GM18499 (cell line): ENCODE measurements at regions not wholly inside any gene's neighbourhood (a gene's known extent, or its start where the extent isn't known, plus 50 kb on each side); places are given as distances from the start of the nearest gene placed in this dataset.

ENCODE experiments used
- ATAC-seq: cut with Tn5 transposase; IDR thresholded peaks from one replicate; pipeline ENCODE4 v1.9.1; 2021; ENCODE audit warnings: moderate number of reproducible peaks; ENCODE audit not compliant: insufficient read depth, unreplicated experiment

DNA sequence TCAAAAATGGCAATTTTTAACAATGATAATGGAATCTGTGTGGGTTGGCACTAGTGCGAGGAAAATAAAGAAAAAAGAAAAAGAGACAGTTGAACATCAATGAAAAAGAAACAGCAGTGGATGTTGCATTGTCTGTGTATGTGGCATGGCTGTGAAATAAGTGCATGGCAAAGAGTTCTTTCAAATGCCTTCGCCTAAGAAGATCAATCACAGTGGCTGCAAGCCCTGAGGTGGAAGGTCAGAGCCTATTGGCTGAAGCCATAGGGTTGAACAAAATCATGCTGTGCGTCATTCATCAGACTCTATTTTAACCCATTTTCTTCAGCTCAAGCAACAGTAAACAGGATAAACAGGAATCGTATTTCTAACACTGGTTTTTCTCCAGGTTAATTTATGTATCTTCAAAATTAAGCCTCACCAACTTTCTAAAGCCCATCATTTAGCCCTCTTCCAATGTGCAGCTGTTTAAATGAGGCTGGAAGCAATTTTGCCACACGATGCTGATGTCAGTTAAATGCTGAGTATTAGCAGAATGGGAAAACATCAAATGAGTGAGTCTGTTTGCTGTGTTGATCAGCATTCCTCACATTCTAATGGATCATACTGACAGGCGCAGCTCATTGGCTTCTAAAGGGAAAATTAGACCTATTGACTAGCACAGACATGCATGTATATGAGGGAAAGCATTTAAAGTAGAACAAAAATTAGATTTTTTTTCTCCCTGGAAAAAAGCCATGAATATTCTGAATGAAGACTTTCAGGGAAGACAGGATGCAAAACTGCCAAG, 955.9 kb upstream of the EYS start:
- no peak for ATAC-seq

DNA sequence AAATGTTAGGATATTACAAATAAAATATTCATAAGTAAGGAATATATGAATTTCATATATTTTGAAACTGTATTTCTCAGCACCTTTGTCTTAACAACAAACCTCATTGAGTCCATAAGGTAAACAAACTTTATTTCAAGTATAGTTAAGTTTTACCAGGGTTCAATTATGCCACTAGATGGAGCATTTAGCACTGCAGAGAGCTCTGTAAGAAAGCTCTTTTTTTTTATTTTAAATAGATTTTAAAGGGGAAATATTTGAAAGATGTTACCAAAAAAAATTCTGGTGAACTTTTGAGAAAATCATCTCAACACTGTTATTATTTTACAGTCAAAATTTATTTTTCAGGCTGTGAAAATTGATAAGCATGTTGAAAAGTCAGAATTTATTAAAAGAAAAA, 955.2 kb upstream of the EYS start:
- ATAC-seq, result no peak

DNA sequence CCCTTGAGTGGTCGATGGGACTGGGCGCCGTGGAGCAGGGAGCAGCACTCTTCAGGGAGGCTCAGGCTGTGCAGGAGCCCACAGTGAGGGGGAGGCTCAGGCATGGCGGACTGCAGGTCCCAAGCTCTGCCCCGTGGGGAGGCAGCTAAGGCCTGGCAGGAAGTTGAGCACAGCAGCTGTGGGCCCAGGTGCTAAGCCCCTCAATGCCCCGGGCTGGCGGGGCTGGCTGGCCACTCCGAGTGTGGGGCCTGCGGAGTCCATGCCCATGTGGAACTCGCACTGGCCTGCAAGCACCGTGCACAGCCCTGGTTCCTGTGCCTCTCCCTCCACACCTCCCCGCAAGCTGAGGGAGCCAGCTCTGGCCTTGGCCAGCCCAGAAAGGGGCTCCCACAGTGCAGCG, 948.4 kb upstream of the EYS start:
- ATAC-seq, result no peak

DNA sequence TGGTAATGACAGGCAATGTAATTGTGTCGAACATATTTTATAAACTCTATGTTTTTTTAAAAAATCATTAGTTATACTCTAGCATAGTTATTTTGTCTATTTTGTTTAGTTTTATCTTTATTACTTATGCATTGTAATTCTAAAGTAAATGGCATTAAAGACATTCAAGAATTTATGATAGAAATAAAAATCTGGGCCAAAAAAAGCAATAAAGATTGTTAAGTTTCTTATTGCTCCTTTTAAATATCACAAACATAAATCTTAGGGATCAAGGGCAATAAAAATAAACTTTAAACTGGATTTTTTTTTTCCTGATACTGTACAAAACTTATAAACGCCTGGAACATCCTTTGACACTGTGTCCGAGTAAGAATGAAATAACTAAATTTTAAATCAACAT, 931.5 kb upstream of the EYS start:
- ATAC-seq, result no peak

DNA sequence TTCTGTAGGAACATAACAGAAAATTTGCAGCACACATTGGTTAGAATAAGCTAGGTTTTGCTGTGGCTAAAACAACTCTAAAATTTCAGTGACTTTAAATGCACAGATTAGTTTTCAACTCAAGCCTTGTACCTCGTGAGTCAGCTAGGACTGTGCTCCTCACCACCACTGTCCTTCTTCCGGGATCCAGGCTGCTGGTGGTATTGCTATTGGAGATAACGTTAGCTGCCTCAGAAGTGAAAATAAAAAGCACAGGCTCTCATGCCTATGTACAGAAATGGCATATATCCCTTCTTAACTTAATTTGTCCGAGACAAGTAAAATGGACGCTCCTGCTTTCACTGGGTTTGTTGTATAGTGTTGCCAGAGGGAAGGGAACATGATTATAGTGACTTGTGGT, 931.1 kb upstream of the EYS start:
- ATAC-seq, result no peak

DNA sequence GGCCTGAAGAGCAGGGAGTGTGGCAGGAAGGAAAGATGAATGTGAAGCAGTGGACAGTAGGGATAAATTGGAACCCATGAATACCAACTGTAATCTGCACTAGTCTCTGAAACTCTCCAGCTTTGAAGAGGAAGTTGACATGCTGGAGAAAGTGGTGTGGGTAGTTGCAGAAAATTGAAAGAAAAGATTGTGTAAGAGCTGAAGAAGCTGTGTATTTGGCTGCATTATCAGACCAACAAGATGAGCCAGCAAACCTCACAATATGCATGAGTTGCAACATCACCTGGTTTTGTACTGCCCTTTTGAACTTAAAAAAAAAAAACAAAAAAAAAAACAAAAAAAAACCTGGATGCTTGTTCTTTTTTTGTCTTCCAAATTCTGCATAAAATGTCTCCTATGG, 921.9 kb upstream of the EYS start:
- no peak for ATAC-seq

DNA sequence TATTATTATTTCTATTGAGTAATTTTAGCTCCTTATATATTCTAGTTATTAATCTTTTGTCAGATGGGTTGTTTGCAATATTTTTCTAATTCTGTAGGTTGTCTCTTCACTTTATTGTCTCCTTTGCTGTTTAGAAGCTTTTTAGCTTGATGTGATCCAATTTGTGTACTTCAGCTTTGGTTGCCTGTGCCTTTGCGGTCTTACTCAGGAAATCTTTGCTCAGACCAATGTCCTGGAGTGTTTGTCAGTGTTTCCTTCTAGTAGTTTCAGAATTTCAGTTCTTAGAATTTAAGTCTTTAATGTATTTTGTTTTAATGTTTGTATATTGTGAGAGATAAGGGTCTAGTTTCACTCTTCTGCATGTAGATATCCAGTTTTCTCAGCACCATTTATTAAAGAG, 916.0 kb upstream of the EYS start:
- ATAC-seq, result no peak

DNA sequence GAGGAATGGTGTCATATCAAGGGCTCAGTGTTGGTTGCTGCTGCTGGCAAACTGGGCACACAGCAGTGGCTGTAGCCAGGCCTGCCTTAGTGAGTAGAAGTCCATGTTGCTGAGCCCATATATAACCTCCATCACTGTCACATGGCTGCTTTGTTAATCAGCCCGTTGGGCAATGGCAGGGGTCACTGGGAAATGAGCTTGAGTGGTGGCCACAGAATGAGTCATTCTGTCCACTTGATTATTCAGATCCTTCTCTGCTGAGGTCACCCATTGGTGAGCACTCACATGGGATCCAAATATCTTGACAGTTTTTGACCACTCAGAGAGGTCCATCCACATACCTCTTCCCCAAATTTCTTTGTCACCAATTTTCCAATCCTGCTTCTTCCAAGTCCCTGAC, 898.9 kb upstream of the EYS start:
- no peak for ATAC-seq

DNA sequence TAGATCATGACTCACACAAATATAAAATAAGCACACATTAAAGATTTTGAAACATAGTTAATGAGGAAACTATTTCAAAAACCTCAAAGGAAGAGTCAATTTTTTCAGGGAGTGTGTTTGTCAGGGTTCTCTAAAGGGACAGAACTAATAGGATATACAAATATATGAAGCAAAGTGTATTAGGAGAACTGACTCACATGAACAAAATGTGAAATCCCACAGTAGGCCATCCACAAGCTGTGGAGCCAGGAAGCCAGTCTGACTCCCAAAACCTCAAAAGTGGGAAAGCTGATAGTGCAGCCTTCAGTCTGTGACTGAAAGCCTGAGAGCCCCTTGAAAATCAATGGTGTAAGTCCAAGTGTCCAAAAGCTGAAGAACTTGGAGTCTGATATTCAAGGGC, 898.0 kb upstream of the EYS start:
- no peak for ATAC-seq

DNA sequence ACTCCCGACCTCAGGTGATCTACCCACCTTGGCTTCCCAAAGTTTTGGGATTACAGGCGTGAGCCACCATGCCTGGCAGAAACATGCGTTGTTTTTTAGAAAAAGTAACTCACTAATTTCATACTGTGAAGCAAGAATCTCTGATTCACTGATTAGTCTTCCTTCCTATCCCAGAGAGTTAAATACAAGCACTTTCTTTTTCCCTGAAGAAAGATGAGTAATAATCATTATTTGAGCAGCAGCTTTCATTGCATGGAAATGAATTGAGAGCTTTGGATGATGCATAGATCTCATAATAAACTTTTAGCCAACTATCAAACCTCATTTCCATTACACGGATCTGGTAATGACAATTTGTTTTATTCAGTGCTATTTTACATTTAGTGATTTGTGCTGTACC, 892.5 kb upstream of the EYS start:
- no peak for ATAC-seq

DNA sequence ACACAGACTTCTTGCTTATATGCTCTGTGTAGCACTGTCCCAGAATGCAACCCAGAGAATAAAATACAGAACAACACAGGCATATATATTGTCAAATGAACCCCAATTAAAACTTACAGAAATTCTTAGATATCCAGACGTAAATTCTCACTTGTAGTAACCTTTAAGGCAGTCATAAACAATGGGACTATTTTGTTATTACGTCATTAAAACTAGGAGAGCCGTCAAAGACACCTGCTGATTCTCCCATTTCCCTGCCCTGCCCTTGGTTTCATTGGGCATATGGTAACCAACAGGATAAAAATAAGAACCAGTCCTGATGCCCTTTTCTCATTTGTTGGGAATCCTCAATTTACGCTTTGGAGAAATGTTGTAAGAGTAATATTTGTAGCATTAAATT, 871.3 kb upstream of the EYS start:
- ATAC-seq, result no peak

DNA sequence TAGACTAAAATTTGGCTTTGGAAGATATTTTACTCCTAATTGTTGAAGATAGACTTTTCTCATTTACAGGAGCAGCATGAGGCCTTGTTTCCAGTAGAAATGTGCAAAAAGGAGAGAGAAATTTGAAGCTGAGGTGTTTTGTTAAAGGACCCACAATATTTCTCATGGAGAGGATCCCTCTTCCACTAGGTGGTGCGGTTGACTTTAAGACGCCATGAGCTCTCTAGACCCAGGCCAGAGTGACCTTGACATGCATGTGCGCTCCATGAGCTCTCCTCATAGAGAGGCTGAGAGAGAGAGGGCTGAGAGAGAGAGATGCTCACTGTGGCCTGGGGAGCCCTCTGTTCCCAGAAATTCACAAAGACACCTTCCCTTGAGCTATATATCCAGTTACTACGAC, 861.2 kb upstream of the EYS start:
- no peak for ATAC-seq

DNA sequence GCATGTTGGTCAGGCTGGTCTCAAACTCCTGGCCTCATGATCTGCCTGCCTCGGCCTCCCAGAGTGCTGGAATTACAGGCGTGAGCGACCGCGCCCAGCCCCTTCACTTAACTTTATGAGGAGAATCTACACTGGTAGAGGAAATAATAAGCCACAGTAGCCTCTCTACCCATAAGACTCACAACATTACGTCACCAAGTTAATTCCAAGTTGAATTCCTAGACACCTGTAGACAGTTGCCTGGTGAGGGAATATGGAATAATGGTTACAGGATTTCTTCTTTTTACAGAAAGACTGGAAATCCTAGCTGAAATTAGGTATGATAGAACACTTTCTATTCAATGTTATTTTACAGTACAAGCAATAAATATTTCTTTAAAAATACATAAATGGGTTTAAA, 854.5 kb upstream of the EYS start:
- no peak for ATAC-seq

DNA sequence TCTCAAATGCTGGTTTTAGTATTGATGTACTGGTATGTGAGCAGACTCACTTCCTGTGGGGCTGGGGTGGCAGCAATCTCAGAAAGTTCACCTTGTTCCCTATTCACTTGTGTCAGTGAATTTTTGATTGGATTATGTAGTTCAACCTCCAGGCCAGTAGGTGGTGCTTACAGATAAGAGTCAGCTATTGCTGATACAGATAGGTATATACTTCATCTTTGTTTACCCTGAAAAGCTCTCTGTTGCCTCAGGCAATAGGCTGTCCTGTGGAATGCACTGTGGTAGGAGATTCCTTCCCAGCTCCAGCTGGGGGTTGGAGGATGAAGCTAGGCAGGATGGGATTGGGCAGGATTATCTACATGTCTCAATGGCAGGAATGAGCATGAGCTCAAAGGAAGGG, 851.2 kb upstream of the EYS start:
- ATAC-seq, result no peak

DNA sequence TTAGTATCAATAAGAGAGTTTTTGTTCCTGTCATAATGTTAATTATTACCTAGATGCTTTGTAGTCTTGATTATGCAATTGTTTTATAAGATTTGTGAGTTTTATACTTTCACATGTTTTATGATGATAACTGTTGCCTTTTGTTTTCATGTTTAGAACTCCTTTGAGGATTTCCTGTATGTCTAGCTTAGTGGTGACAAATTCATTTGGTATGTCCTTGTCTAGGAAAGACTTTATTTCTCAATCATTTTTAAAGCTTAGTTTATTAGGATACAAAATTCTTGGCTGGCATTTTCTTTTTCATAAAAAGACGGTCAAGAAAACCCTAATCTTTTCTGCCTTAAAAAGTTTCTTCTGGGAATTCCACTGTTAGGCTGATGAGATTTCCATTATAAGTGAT, 849.9 kb upstream of the EYS start:
- no peak for ATAC-seq

DNA sequence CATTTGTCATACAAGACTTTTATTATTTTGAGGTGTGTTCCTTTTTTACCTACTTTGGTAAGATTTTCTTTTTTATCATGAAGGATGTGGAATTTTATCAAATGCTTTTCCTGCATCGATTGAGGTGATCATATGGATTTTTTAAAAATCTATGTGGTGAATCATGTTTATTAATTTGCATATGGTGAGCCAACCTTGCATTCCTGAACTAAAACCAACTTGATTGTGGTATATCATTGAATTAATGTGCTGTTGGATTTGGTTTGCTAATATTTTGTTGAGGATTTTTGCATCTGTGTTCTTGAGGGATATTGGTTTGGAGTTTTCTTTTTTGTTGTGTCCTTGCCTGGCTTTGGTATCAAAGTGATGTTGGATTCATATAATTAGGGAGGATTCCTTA, 848.1 kb upstream of the EYS start:
- ATAC-seq, result no peak

DNA sequence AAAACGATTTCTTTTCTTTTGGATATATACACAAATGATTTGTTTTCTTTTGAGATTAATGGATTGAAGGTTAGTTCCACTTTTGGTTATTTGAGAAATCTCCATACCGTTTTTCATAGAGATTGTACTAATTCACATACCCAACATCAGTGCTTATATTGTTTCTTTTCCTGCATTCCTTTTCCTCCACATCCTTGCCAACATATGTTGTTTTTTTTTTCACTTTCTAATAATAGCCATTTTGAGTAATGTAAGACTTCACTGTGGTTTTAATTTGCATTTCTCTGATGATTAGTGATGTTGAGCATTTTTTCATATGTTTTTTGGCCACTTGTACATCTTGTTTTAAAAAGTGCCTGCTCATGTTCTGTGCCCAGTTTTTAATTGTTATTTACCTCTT, 846.4 kb upstream of the EYS start:
- ATAC-seq, result no peak

DNA sequence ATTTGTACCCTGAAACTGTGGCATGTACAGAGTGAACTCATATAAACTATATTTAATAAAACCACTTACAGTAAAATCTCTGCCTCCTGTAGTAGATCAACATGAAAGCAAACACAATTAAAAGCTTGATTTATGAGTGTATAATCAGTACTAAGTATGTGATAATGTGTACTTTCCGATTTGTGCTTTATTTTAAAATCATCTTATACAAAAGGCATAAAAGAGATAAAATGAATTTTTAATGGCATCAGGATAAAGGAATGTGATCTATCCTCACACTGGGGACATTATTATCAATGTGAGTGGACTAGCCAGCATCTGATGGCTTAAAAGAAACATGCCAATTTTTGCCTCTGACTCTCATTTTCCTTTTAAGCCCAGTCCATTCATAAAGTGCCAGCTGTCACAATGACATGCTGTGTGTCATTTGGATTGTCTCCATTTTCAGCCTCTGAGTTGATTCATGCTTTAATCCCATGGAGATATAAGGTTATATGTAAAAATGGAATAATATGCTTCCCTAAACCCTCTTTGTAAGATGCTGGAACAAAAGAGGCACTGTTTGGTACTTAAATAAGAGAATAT, 831.6 kb upstream of the EYS start:
- ATAC-seq, result no peak

DNA sequence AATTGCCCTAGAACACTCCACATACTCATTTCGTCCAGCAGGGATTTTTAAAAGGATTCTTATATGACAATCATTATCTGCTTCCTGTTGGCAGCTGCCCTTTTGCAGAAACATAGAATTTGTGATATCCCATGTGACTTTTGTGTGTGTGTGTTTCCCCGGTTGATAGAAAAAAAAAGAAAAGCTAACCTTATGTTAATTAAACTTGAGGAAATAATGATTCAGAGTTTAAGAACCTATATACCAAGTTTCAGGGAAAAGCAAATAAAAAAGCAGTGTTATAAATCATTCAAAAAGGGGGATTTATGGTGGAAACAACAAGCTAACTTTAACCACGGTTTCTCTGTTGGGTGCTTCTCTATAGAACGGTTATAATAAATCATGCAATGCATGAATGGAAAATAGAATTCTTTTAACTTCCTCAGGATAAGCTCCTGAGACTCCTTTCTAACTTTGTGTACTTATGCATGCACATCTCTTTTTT, 826.9 kb upstream of the EYS start:
- ATAC-seq, result no peak

DNA sequence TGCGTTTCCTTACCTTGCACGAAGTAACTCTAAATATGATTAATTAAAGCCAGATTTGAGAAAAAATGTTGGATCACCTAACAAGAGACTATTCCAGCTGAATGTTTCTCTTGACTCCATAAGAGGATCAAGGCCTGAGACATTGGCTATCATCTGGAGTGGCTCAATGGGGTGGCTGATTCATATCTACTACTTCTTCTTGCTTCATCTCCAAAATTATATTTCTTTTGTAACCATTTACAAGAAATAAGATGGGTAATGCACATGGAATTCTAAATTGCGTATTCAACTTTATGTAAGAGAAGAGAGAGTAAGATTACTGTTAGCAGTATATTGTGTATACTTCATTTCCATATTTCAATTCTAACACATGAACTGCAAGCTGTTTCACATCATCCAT, 819.0 kb upstream of the EYS start:
- no peak for ATAC-seq

DNA sequence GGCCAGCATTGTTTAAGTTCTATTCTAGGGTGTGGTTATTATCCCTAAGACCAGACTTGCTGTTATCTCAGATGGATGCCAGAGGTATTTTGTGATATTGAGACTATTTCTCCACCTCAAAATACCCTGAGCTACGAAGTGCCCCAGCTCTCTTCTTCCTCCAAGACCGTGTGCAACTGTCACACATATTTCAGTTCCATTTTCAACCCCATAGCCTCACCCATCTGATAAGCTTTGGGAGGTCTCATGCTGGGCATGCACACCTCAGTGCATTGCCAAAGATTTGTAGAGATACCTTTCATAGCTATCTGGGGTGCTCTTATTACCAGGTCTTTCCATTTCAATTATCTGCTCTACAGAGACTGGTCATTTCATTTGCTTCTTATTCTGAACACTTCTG, 815.8 kb upstream of the EYS start:
- ATAC-seq, result no peak

DNA sequence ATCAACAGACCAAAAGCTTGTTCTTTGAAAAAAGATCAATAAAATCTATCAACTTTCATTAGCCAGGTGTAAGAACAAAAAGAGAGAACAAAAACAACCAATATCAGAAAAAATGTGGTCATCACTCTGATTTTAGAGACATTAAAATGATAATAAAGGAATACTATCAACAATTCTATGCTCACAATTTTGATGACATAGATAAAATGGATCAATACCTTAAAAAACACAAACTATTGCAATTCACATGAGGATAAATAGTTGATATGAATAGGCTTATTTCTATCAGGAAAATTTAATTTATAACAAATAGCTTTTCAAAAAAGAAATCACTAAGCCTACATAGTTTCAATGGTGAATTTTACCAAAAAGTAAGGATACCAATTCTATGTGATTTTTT, 809.4 kb upstream of the EYS start:
- no peak for ATAC-seq
